IMR-90 (cell line): ENCODE measurements at regions not wholly inside any gene's neighbourhood (a gene's known extent, or its start where the extent isn't known, plus 50 kb on each side); places are given as distances from the start of the nearest gene placed in this dataset.
"Not testable (repeated sequence)": the region's sequence is repeated elsewhere in the genome, so short reads cannot be mapped to it uniquely, and the experiment has no call there.

Source experiments
- ATAC-seq: fragments of 200-7000 bp; cut with Tn5 transposase; 2 replicates; pipeline ENCODE4 v1.9.1; 2020; ENCODE audit warnings: low read depth, mild to moderate bottlenecking, moderate library complexity
- BruUV-seq: library from RNA; stranded (reverse); fragments of 400-500 nt; replicated peaks from 2 replicates; lab custom pipeline; 2021; lab: Mats Ljungman, UMichigan
- CTCF ChIA-PET: fragments of 300-600 bp; formaldehyde crosslinking; extraction: SDS; loops from one replicate; lab custom pipeline; 2021; ENCODE audit warnings: antibody characterized with exemption; lab: Yijun Ruan, JAX
- POLR2A ChIA-PET: fragments of 300-600 bp; sonication (Branson Sonifier 250); formaldehyde crosslinking; loops from one replicate; lab custom pipeline; 2022; ENCODE audit warnings: antibody characterized with exemption; ENCODE audit not compliant: unreplicated experiment; lab: Charles Lee
- DNase-seq: peaks from one replicate; pipeline ENCODE4 v3.0.0; 2013
- H2AFZ ChIP-seq: replicated peaks from 2 replicates; pipeline ENCODE3; 2013; ENCODE audit warnings: low read length, mild to moderate bottlenecking; ENCODE audit not compliant: poor library complexity
- H2AK5ac ChIP-seq: 2 replicates; pipeline ENCODE4 v1.6.1; 2013; ENCODE audit warnings: low read depth, low read length, inconsistent platforms
- H2AK9ac ChIP-seq: replicated peaks from 2 replicates; pipeline ENCODE3; 2013; ENCODE audit warnings: mild to moderate bottlenecking, low read depth, low read length, moderate library complexity; ENCODE audit not compliant: poor library complexity
- H2BK120ac ChIP-seq: 2 replicates; pipeline ENCODE4 v1.6.1; 2013; ENCODE audit warnings: low read depth, low read length, inconsistent platforms
- H2BK15ac ChIP-seq: 3 replicates; pipeline ENCODE4 v1.6.1; 2013; ENCODE audit warnings: low read depth, low read length, inconsistent platforms
- H2BK20ac ChIP-seq: 2 replicates; pipeline ENCODE4 v1.6.1; 2013; ENCODE audit warnings: low read depth, mild to moderate bottlenecking, inconsistent platforms, low read length, moderate library complexity
- H2BK5ac ChIP-seq: 2 replicates; pipeline ENCODE4 v1.6.1; 2013; ENCODE audit warnings: mild to moderate bottlenecking, low read depth, low read length, inconsistent platforms; ENCODE audit not compliant: poor library complexity, severe bottlenecking
- H3K14ac ChIP-seq: replicated peaks from 2 replicates; pipeline ENCODE4 v1.6.1; 2013; ENCODE audit warnings: low read depth, low read length, inconsistent platforms
- H3K18ac ChIP-seq: 2 replicates; pipeline ENCODE4 v1.6.1; 2013; ENCODE audit warnings: low read depth, low read length, control low read depth
- H3K23ac ChIP-seq: 2 replicates; pipeline ENCODE4 v1.6.1; 2013; ENCODE audit warnings: low read depth, low read length, inconsistent platforms
- H3K27ac ChIP-seq: 2 replicates; pipeline ENCODE4 v1.5.1; 2013; ENCODE audit warnings: mild to moderate bottlenecking, control low read depth, low read length; ENCODE audit not compliant: insufficient read depth
- H3K27me3 ChIP-seq: 2 replicates; pipeline ENCODE4 v1.6.1; 2013; ENCODE audit warnings: low read length; ENCODE audit not compliant: control insufficient read depth, insufficient read depth
- H3K36me3 ChIP-seq: 2 replicates; pipeline ENCODE4 v1.6.1; 2013; ENCODE audit warnings: low read length, mixed read lengths; ENCODE audit not compliant: control insufficient read depth, insufficient read depth
- H3K4ac ChIP-seq: 2 replicates; pipeline ENCODE4 v1.6.1; 2013; ENCODE audit warnings: low read depth, low read length, inconsistent platforms
- H3K4me1 ChIP-seq: 2 replicates; pipeline ENCODE4 v1.6.1; 2013; ENCODE audit warnings: low read length, mixed read lengths; ENCODE audit not compliant: control insufficient read depth, insufficient read depth
- H3K4me2 ChIP-seq: 2 replicates; pipeline ENCODE4 v1.6.1; 2013; ENCODE audit warnings: low read depth, mild to moderate bottlenecking, control low read depth, low read length, moderate library complexity
- H3K4me3 ChIP-seq: 2 replicates; pipeline ENCODE4 v1.5.1; 2013; ENCODE audit warnings: low read depth, mild to moderate bottlenecking, control low read depth, low read length, moderate library complexity; ENCODE audit not compliant: insufficient read depth
- H3K56ac ChIP-seq: 2 replicates; pipeline ENCODE4 v1.6.1; 2013; ENCODE audit warnings: low read length, inconsistent platforms; ENCODE audit not compliant: insufficient read depth; ENCODE audit errors: extremely low read depth
- H3K79me1 ChIP-seq, 2 experiments: 2 replicates each; pipeline ENCODE4 v1.6.1; 2013; ENCODE audit warnings: low read length in 2 of 2, inconsistent platforms in 1 of 2, low read depth in 1 of 2
- H3K9ac ChIP-seq: 2 replicates; pipeline ENCODE4 v1.6.1; 2013; ENCODE audit warnings: low read depth, low read length, control low read depth
- H3K9me1 ChIP-seq: 2 replicates; pipeline ENCODE4 v1.6.1; 2013; ENCODE audit warnings: low read length, inconsistent platforms; ENCODE audit not compliant: insufficient read depth
- H3K9me3 ChIP-seq: 2 replicates; pipeline ENCODE4 v1.6.1; 2013; ENCODE audit warnings: low read length; ENCODE audit not compliant: control insufficient read depth, insufficient read depth
- H4K20me1 ChIP-seq: 2 replicates; pipeline ENCODE4 v1.6.1; 2013; ENCODE audit warnings: low read length, inconsistent platforms; ENCODE audit not compliant: insufficient read depth
- H4K5ac ChIP-seq: 2 replicates; pipeline ENCODE4 v1.6.1; 2013; ENCODE audit warnings: mild to moderate bottlenecking, low read depth, low read length, control low read depth
- H4K8ac ChIP-seq, 2 experiments: 2 replicates each; pipeline ENCODE4 v1.6.1; 2013; ENCODE audit warnings: low read depth in 2 of 2, low read length in 2 of 2, control low read depth in 1 of 2, inconsistent platforms in 1 of 2
- H4K91ac ChIP-seq: 2 replicates; pipeline ENCODE4 v1.6.1; 2013; ENCODE audit warnings: low read depth, low read length, inconsistent platforms; ENCODE audit not compliant: insufficient read depth
- BHLHE40 ChIP-seq: fragments of 150-350 bp; IDR thresholded peaks from 2 replicates; pipeline ENCODE4 v1.6.1; 2016; ENCODE audit warnings: mild to moderate bottlenecking, low read depth, low read length
- FOS ChIP-seq: fragments of 150-350 bp; IDR thresholded peaks from 2 replicates; pipeline ENCODE4 v1.6.1; 2016; ENCODE audit warnings: low read depth, low read length
- MAFK ChIP-seq: IDR thresholded peaks from 2 replicates; pipeline ENCODE4 v1.6.1; 2012; ENCODE audit warnings: low read depth, low read length, improper control_type of control experiment
- MAZ ChIP-seq: IDR thresholded peaks from 2 replicates; pipeline ENCODE4 v1.6.1; 2012; ENCODE audit warnings: low read depth, mild to moderate bottlenecking, low read length, improper control_type of control experiment, moderate library complexity, borderline replicate concordance
- NFE2L2 ChIP-seq: fragments of 150-350 bp; IDR thresholded peaks from 2 replicates; pipeline ENCODE4 v1.6.1; 2016; ENCODE audit warnings: low read depth, mild to moderate bottlenecking, low read length
- POLR2A ChIP-seq: IDR thresholded peaks from 2 replicates; pipeline ENCODE4 v1.6.1; 2012; ENCODE audit warnings: mild to moderate bottlenecking, low read depth, low read length
- RAD21 ChIP-seq: IDR thresholded peaks from 2 replicates; pipeline ENCODE4 v1.6.1; 2012; ENCODE audit warnings: low read length, improper control_type of control experiment
- WGBS, 2 experiments: methylation state at CpG; one replicate each; pipeline versions ENCODE4 v1.1.5 to v1.1.7; 2013; ENCODE audit warnings: missing lambda C conversion rate in 2 of 2; ENCODE audit not compliant: insufficient read length in 1 of 2; ENCODE audit errors: extremely low coverage in 2 of 2; 5-methylcytosine and 5-hydroxymethylcytosine counted together
- dilution Hi-C: fragments of 300-500 bp; cut with HindIII; formaldehyde crosslinking; loops from one replicate; pipeline ENCODE4 v1.14.3; 2018; ENCODE audit warnings: low sequenced_read_pairs; ENCODE audit not compliant: unreplicated experiment
- in situ Hi-C: fragments of 300-500 bp; cut with MboI; formaldehyde crosslinking; loops from 3 replicates; pipeline ENCODE4 v1.14.3; 2019; ENCODE audit warnings: low sequenced_read_pairs, inconsistent platforms, mixed read lengths
- intact Hi-C: fragments of 100-400 bp; cut with micrococcal nuclease; formaldehyde crosslinking; loops from 2 replicates; pipeline ENCODE4 v1.10.0; 2022

DNA sequence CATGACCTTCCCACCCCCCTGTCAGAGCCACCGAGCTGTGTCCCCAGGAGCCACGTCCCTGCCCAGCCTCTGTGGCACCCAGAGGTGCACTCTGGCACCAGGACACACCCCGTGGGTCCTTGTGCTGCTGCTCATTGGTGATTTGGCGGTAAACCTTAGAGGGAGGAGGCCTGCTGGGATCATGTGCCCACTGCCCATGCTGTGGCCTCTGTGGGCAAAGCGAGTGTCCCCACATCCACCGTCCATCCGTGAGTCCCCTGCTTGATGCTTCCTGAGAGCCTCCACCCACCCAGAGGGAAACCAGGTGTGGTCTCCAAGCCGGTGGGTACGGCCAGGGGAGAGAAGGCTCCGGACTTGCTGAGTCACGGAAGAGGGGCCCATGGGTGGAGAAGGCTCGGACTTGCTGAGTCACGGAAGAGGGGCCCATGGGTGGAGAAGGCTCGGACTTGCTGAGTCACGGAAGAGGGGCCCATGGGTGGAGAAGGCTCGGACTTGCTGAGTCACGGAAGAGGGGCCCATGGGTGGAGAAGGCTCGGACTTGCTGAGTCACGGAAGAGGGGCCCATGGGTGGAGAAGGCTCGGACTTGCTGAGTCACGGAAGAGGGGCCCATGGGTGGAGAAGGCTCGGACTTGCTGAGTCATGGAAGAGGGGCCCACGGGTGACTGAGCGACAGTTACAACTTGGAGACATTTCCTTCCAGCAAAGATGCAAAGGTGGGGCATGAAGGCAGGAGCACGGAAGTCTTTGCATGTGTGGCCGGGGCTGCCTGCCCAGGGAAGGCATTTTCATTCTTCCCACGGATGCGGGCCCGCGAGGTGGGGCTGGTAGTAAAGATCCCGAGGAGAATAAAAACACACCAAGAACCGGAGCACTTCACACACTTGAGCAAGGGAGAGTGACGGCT, 49.6 kb upstream of the ZNF469 start:
- in situ Hi-C loops, ATAC-seq, dilution Hi-C loops, H3K9me3 ChIP-seq, CTCF ChIA-PET, BruUV-seq, POLR2A ChIA-PET, H4K20me1 ChIP-seq, H3K36me3 ChIP-seq, H3K4me3 ChIP-seq, H3K27me3 ChIP-seq: not testable (repeated sequence)
- Histone ChIP-seq H2AFZ (peak overlapping the region; percentile 88), H3K14ac (peak overlapping the region; percentile 100), H4K91ac (peak overlapping the region; percentile 100), H2BK120ac (peak overlapping the region; percentile 100), H3K79me1 (peaks cover 16 to 44% of the 10 kb centered on the region in 2 experiments; a peak in 3 of 4 replicates), H3K23ac (peak overlapping the region; percentile 100), H2AK5ac (peak overlapping the region; percentile 100), H2BK15ac (peak overlapping the region; percentile 100), H3K9me1 (peaks cover 57% of the 10 kb centered on the region), H4K5ac (peak overlapping the region; percentile 99), H3K56ac (peak overlapping the region; percentile 99), H3K9ac (peak overlapping the region; percentile 71), H2BK20ac (peak overlapping the region; percentile 100), H4K8ac (peak overlapping the region; percentile 96 to 100), H3K4me2 (0 out of 2 replicates have a peak overlapping the region, but pooled peaks have one; percentile 4), H2BK5ac (peak overlapping the region; percentile 100), H3K18ac (peak overlapping the region; percentile 100), H3K27ac (peak overlapping the region; percentile 98), H3K4me1 (peaks cover 26% of the 10 kb centered on the region), H2AK9ac (peak overlapping the region; percentile 100), H3K4ac (peak overlapping the region; percentile 100)
- intact Hi-C loops: loop anchor here (1.0 to 5.0 kb wide), 3 partner anchors 26 to 91 kb away; partner anchors contain the start of gene ZNF469
- peak; percentile 82 for DNase-seq
- TF ChIP-seq MAFK (peak; percentile 92), POLR2A (0 out of 2 replicates have a peak, but pooled peaks have one; percentile 25), NFE2L2 (peak; percentile 94), FOS (peak; percentile 84), BHLHE40 (0 out of 2 replicates have a peak, but pooled peaks have one; percentile 8), MAZ (peak; percentile 90), RAD21 (peak; percentile 3; the same call in 1 of the 2 replicates)
- 52% methylated on average over 6 of the region's 33 CpGs; no CpG with 5 or more reads in 1 of the 2 experiments for WGBS, 2 experiments
